Tibial nerve (tissue), 4 donors: ENCODE measurements at regions not wholly inside any gene's neighbourhood (a gene's known extent, or its start where the extent isn't known, plus 50 kb on each side); places are given as distances from the start of the nearest gene placed in this dataset.

Experiments
- EP300 ChIP-seq, 2 donors: sonication (generic); formaldehyde crosslinking; IDR thresholded peaks; one replicate each; pipeline ENCODE4 v1.6.1; 2017; ENCODE audit warnings: antibody characterized with exemption in 2 of 2, mild to moderate bottlenecking in 1 of 2
- POLR2A ChIP-seq, 2 donors: fragments of 450-650 bp; IDR thresholded peaks; one replicate each; pipeline ENCODE4 v1.6.1; 2017; ENCODE audit warnings: antibody characterized with exemption in 2 of 2, mild to moderate bottlenecking in 2 of 2, moderate library complexity in 2 of 2
- TF ChIP-seq, protein P1 (sequence below), 5 experiments: fragments of 200-600 bp in 3 of 5; fragments of 450-650 bp in 2 of 5; sonication (generic) in 3 of 5; IDR thresholded peaks; one replicate each; pipeline ENCODE4 v1.5.1; 2016 to 2019; ENCODE audit warnings: antibody characterized with exemption in 5 of 5, mild to moderate bottlenecking in 3 of 5, moderate library complexity in 2 of 5

DNA sequence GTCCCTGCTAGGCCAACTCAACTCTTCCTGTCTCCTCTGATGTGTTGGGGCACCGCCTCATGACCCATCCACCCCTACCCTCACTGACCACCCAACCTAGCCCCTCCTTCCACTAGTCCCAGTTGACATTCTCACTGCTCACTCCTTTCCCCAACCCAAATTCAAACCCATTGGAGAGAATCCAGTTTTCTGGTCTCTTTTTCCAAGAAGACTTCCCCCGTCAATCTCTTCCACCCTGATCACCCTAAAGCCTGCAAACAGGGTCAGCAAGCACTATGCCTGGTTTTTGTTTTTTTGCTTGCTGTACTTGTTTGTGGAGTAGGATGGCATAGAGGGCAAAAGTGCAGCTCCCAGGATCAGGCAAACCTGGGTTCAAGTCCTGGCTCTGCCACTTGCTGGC, 176.6 kb upstream of the PPP2R3A start:
- TF ChIP-seq, protein P1, sequence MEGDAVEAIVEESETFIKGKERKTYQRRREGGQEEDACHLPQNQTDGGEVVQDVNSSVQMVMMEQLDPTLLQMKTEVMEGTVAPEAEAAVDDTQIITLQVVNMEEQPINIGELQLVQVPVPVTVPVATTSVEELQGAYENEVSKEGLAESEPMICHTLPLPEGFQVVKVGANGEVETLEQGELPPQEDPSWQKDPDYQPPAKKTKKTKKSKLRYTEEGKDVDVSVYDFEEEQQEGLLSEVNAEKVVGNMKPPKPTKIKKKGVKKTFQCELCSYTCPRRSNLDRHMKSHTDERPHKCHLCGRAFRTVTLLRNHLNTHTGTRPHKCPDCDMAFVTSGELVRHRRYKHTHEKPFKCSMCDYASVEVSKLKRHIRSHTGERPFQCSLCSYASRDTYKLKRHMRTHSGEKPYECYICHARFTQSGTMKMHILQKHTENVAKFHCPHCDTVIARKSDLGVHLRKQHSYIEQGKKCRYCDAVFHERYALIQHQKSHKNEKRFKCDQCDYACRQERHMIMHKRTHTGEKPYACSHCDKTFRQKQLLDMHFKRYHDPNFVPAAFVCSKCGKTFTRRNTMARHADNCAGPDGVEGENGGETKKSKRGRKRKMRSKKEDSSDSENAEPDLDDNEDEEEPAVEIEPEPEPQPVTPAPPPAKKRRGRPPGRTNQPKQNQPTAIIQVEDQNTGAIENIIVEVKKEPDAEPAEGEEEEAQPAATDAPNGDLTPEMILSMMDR (IDR thresholded peaks at IDR 0.05), result no peak
- no peak for TF ChIP-seq POLR2A (IDR thresholded peaks at IDR 0.05)
- no peak for TF ChIP-seq EP300 (IDR thresholded peaks at IDR 0.05)
